BJ (cell line): ENCODE measurements at regions not wholly inside any gene's neighbourhood (a gene's known extent, or its start where the extent isn't known, plus 50 kb on each side); places are given as distances from the start of the nearest gene placed in this dataset.

Source experiments
- CTCF ChIA-PET: fragments of 350-600 bp; formaldehyde crosslinking; extraction: SDS; loops from one replicate; lab custom pipeline; 2021; ENCODE audit warnings: antibody characterized with exemption, inconsistent platforms; lab: Yijun Ruan, JAX
- POLR2A ChIA-PET: fragments of 300-600 bp; sonication (Branson Sonifier 250); formaldehyde crosslinking; extraction: SDS; loops from one replicate; lab custom pipeline; 2021; ENCODE audit warnings: antibody characterized with exemption; lab: Charles Lee
- DNase-seq: peaks from one replicate; pipeline ENCODE4 v3.0.0-alpha.2; 2011; ENCODE audit warnings: low read depth
- H3K27me3 ChIP-seq: 2 replicates; pipeline ENCODE4 v1.6.0; 2011; ENCODE audit warnings: low read length; ENCODE audit not compliant: control insufficient read depth, insufficient read depth
- H3K36me3 ChIP-seq: 2 replicates; pipeline ENCODE4 v1.5.1; 2011; ENCODE audit warnings: low read length; ENCODE audit not compliant: control insufficient read depth, insufficient read depth
- H3K4me3 ChIP-seq: 2 replicates; pipeline ENCODE4 v1.5.1; 2011; ENCODE audit warnings: low read depth, mild to moderate bottlenecking, control low read depth, low read length
- CTCF ChIP-seq: IDR thresholded peaks from 2 replicates; pipeline ENCODE4 v1.5.1; 2011; ENCODE audit warnings: low read depth, mild to moderate bottlenecking, control low read depth, inconsistent platforms, low read length, moderate library complexity; ENCODE audit not compliant: insufficient read depth

GRCh38 chr12:67034110-67034879, 234.9 kb upstream of the CAND1 start:
- ChIA-PET POLR2A (no interaction called here), CTCF (interaction anchor here (1.5 kb wide), 1 partner anchor 11 kb away, joined by 3 read pairs; no protein-coding TSS in a partner anchor)
- Histone ChIP-seq H3K27me3 (no peaks in the 10 kb centered on the region), H3K36me3 (no peaks in the 10 kb centered on the region), H3K4me3 (no peak overlapping the region)
- DNase-seq = no peak
- TF ChIP-seq CTCF = no peak

GRCh38 chr12:67035121-67035520, 234.0 kb upstream of the CAND1 start:
- ChIA-PET CTCF (interaction anchor here (1.2 kb wide), 1 partner anchor 10 kb away, joined by 4 read pairs; no protein-coding TSS in a partner anchor), POLR2A (no interaction called here)
- no peak for DNase-seq
- Histone ChIP-seq H3K27me3 (no peaks in the 10 kb centered on the region), H3K36me3 (no peaks in the 10 kb centered on the region), H3K4me3 (no peak overlapping the region)
- TF ChIP-seq CTCF = no peak

- Histone ChIP-seq H3K36me3 (no peaks in the 10 kb centered on the region), H3K27me3 (no peaks in the 10 kb centered on the region), H3K4me3 (no peak overlapping the region)
- no peak for TF ChIP-seq CTCF
- POLR2A ChIA-PET = no interaction called here
- CTCF ChIA-PET = interaction anchor here (1.2 kb wide), 1 partner anchor 13 kb away, joined by 3 read pairs; no protein-coding TSS in a partner anchor
- DNase-seq = no peak
Observed at GRCh38 chr12:67038486-67038885, 230.7 kb upstream of the CAND1 start.

- ChIA-PET CTCF (interaction anchor here (1.4 kb wide), 1 partner anchor 15 kb away, joined by 3 read pairs; no protein-coding TSS in a partner anchor), POLR2A (no interaction called here)
- Histone ChIP-seq H3K27me3 (no peaks in the 10 kb centered on the region), H3K4me3 (no peak overlapping the region), H3K36me3 (no peaks in the 10 kb centered on the region)
- TF ChIP-seq CTCF = no peak
- no peak for DNase-seq
Observed at GRCh38 chr12:67039995-67040860, 228.9 kb upstream of the CAND1 start.

- no peaks in the 10 kb centered on the region for H3K36me3 ChIP-seq
- ChIA-PET POLR2A (no interaction called here), CTCF (no interaction called here)
- no peak for DNase-seq
- TF ChIP-seq CTCF = no peak
- H3K27me3 ChIP-seq = no peaks in the 10 kb centered on the region
- no peak overlapping the region for H3K4me3 ChIP-seq
Observed at GRCh38 chr12:67040861-67041137, 228.4 kb upstream of the CAND1 start.
